Ramos (cell line): ENCODE measurements at regions not wholly inside any gene's neighbourhood (a gene's known extent, or its start where the extent isn't known, plus 50 kb on each side); places are given as distances from the start of the nearest gene placed in this dataset.

ENCODE experiments used
- in situ Hi-C: fragments of 300-500 bp; cut with MboI; formaldehyde crosslinking; loops from one replicate; pipeline ENCODE4 v1.14.3; 2022; ENCODE audit warnings: low sequenced_read_pairs; ENCODE audit not compliant: unreplicated experiment

DNA sequence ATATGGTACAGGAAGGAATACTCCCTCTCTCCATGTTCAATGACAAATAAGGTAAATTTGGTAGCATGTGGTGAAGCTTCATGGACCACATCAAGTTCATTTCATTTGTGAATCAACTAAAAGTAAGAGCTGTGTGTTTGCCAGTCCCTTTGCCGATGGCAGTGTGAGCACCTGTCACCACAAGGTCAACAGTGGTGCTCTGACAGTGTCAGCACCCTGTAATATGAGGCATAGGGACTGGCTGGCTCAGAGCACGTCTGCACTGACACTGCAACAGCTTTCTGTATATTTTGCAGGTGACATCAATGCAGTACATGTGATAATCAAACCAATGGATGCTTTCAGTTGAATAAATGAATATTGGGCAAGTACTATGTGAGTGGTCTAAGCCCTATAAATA, 852.4 kb downstream of the TUSC7 start:
- in situ Hi-C loops, result no loop called here

DNA sequence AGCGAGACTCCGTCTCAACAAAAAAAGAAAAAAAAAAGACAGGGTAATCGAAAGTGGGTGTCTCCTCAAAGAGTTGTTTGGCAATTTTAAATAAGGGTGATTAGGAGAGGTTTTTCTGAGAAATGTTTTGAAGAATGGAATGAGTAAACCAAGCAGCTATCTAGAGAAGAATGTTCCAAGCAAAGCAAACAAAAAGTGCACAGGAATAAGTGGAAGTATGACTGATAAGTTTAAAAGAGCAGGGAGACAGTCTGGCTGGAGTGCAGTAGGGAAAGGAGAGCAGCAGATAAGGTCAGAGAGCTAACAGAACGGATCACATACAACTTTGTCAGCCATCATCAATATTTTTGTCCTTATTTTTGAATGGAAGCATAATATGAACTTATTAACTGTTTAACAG, 853.5 kb downstream of the TUSC7 start:
- in situ Hi-C loops, result no loop called here

DNA sequence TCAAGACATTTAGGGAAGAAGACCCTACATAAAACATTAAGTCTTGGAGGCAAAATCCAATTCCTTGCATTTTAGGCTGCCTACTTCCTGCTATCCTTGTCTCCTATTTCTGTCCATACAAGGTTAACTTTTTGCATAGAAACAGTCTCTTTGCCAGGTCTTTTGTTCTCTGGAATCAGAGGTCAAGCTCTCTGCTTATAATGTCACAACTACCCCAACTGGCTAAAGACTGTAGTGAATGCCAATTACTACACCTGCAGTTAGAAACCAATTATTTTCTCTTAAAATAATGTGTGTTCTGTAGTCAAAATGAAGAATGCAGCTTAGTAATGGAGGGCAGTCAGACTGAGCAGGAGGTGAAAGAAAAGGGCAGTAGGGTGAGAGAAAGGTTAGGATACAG, 856.2 kb downstream of the TUSC7 start:
- in situ Hi-C loops, result no loop called here

DNA sequence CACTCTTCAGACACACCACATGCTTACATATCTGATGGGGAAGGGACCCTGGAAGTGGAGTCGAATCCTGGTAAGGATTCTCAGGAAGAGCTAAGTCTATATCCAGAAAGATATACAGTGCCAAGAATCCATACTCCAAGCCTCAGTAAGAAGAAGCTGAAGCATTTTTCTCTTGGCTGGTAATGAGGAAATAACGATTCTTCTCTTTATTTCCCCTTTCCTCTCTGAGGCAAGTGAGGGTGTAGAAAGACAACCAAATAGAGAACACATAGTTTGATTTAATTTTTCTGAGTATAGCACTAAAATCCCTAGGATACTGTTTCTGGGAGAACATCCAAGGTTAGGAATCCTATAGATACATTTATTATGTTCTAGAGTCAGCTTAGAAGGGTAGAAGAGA, 857.3 kb downstream of the TUSC7 start:
- in situ Hi-C loops, result no loop called here

DNA sequence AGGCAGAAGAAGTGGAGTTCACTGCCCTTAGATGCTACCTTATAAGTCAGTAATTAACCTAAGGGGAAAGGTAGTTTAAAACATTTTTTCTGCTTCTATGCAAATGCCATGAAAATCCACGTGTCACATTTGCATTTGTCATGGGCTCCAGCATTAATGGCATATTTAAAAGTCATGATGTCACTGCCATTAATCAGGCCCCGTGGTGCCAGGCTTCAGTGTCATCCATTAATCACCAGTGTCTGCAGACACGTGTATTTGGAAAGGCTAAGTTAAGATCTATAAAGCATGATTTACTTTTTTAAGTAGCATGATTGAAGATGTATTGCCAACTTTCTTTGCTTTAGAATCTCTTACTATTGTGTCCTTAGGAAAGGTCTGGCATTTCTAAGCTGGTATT, 857.8 kb downstream of the TUSC7 start:
- in situ Hi-C loops, result no loop called here

DNA sequence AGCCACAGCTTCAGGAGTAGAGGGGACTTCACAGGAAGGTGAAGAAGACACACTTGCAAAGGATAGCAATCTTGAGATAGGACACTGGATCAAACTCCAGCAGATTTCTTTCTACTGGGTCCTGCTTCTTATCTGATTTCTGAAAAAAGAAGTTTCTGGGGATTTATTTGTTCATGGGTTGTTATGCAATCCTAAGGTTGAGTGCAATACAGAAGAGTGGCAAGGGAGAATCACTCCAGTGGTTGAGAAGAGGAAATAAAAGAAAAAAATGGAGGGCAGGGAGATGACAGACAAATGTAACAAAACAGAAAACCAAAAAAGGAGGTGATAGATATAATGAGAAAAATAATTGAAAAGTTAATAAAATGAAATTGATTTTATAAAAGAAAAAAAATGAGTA, 858.3 kb downstream of the TUSC7 start:
- in situ Hi-C loops, result no loop called here

- in situ Hi-C loops, result no loop called here
Measured at GRCh38 chr3:117572786-117573185, 863.2 kb downstream of the TUSC7 start.

DNA sequence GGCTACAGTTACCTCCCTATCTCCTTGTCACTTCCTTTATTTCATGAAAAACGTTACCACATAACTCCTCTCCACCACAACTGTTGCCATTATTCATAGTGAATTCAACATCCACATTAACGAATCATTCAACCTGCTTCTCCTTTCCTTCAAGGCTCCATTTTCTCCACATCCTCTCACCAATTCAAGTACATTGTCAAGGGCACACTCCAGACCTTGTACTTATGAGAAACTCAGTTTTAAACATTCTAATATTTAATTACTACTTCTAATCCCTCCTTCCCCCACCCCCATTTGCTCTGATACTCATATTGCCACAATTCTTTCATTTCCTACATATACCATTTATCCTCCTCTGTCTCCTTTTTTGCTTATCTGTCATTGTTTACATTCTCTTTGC, 871.2 kb downstream of the TUSC7 start:
- in situ Hi-C loops, result no loop called here

DNA sequence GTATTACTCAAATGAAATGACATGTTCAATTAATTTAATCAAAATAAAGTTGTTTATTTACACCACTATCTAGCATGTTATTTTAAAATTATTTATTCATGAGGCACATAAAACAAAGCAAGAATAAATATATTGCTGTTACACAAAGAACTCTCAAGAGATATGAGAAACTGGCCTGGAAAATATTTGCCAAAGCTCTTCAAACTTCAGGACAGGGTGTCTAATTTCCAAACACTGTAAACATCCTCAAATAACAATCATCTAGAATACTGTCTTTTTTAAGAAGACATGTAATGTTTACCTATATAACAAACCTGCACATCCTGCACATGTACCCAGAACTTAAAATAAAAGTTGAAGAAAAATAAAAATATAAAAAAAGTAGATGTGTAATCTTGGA, 876.6 kb downstream of the TUSC7 start:
- in situ Hi-C loops, result no loop called here

- in situ Hi-C loops, result no loop called here
Measured at GRCh38 chr3:117587416-117587815, 877.8 kb downstream of the TUSC7 start.

DNA sequence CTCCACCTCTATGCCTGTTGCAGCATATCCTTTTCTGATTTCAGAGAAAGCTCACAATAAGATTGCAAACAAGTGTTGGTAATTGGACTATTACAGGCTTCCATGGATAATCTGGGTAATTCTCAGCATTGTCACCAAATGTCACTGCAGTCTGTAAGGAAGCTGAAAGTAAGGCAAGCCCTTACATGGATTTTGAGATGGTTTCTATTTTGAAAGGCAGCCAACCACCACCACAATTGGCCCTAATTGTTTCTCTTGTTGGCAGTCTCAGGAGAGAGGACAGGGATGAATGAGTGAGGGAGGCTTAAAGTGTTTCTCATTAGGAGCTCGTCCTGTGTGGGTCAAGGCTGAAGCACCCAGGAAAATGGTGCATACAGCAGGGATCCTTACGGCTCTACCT, 879.9 kb downstream of the TUSC7 start:
- in situ Hi-C loops, result no loop called here

- in situ Hi-C loops, result no loop called here
Measured at GRCh38 chr3:117595615-117596014, 886.0 kb downstream of the TUSC7 start.

GRCh38 chr3:117596503-117596902, 886.9 kb downstream of the TUSC7 start:
- in situ Hi-C loops, result no loop called here

- in situ Hi-C loops, result no loop called here
Measured at GRCh38 chr3:117597865-117598264, 888.3 kb downstream of the TUSC7 start.

DNA sequence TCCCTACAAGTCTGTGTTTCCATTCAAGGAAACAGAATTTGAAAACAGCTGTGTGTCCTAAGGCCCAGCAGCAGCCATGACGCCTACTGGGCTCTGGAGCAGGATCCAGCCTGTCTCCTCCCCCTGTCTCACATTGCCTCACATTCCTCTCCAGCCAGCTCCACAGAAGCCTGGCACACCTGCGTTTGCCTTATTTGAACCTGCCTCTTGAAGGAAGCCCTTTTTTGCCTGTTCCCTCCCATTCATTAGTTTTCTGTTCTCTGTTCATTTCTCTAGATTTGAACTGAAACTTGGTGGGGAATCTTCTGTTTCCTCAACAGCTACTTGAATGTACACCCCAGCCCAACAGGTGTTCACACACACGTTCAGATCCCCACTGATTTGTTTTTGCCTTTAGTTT, 890.5 kb downstream of the TUSC7 start:
- in situ Hi-C loops, result no loop called here

GRCh38 chr3:117600666-117601065, 891.1 kb downstream of the TUSC7 start:
- in situ Hi-C loops, result no loop called here

GRCh38 chr3:117602058-117602644, 892.6 kb downstream of the TUSC7 start:
- in situ Hi-C loops, result no loop called here

DNA sequence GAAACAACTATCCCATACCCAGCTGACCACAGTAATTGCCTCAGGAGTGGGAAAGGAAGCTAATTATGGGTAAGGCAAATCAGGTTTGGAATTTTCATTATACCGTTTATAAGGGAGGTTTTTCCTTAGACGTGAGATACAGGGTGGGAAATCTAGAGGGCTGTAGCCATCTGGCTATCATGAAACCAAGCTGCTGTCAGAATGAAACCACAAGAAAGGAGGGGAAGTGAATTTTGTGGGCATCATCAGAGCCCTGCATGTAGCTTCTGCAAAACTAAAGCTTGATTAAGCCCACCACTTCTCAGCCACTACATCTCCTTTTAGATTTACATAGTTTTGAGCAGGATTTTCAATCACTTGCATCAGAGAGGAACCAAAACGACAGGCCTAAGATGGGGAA, 893.5 kb downstream of the TUSC7 start:
- in situ Hi-C loops, result no loop called here

DNA sequence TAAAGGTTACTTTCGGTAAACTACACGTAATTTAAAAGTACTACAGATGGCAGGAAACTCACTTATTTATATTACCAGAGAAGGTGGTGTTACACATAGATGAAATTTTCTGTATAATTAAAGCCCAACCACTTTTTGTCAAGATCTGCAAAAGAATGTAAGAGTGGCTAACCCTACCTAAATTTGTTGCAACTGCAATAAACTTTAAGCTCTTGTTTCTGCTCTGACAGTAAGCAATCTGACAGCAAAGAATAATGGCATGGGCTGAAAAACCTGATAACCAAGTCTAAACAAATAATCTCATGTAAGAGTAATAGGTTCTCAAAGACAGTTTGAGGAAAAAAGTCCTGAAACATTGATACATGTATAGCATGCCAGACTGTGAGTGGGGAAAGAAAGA, 897.3 kb downstream of the TUSC7 start:
- in situ Hi-C loops, result no loop called here

- in situ Hi-C loops, result no loop called here
Measured at GRCh38 chr3:117609330-117609729, 899.8 kb downstream of the TUSC7 start.

- in situ Hi-C loops, result no loop called here
Measured at GRCh38 chr3:117610156-117610555, 900.6 kb downstream of the TUSC7 start.

DNA sequence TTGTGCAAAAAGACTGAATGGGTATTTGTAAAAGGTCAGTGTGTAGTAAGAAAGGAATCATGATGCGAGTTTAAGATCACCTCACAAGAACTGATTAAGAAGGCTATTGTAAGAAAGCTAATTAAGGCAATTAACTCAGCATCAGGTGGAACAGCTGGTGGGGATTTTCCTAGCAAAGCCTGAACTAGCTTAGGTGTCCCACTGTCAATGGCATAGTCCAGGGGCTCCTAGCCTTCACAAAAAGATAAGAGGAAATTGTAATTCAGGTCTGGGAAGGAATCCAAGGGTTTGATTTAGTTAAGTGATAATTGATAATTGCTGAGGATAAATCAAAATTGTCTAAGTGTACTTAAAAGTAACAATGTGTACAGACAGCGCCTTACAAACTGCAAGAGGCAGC, 901.6 kb downstream of the TUSC7 start:
- in situ Hi-C loops, result no loop called here

DNA sequence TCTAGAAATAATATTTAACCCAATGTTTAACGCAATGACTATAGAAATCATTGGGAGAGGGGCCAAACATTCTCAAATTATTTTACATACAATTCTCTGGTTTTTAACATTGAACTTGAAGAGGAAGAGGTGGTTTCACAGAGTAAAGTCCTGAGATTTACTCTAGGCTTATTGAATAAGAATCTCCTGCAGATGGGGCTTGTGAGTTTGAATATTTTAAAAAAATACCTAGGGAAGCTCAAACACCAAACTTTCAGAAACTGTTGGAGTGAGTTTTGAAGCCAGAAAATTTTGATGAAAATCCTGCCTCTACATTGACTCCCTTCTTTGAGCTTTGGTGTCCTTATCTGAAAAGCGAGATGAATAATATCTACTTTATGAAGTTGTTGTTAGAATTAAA, 906.6 kb downstream of the TUSC7 start:
- in situ Hi-C loops, result no loop called here
